ENCODE measurements at regions not wholly inside any gene's neighbourhood (a gene's known extent, or its start where the extent isn't known, plus 50 kb on each side); places are given as distances from the start of the nearest gene placed in this dataset.
"Not testable (repeated sequence)": the region's sequence is repeated elsewhere in the genome, so short reads cannot be mapped to it uniquely, and the experiment has no call there.

- DNase-seq (ENCODE audit: extremely low read depth, insufficient read length): no peak
- Histone ChIP-seq H3K27me3 (replicated peaks; ENCODE audit: control insufficient read depth, insufficient read depth, low read length) (no peaks in the 10 kb centered on the region; the same call in 1 of the 2 replicates), H3K36me3 (ENCODE audit: control insufficient read depth, insufficient read depth, low read length) (no peaks in the 10 kb centered on the region), H3K4me3 (replicated peaks; ENCODE audit: low read depth, low read length) (no peak overlapping the region)
- TF ChIP-seq CTCF (IDR thresholded peaks at IDR 0.05; ENCODE audit: insufficient read depth, low read length, poor library complexity, severe bottlenecking): no peak
Observed at GRCh38 chr5:174560861-174561260, 163.5 kb upstream of the MSX2 start.

GRCh38 chr5:174563040-174563439, 161.3 kb upstream of the MSX2 start:
- H3K27me3 ChIP-seq (replicated peaks; ENCODE audit: control insufficient read depth, insufficient read depth, low read length); H3K4me3 ChIP-seq (replicated peaks; ENCODE audit: low read depth, low read length); H3K36me3 ChIP-seq (ENCODE audit: control insufficient read depth, insufficient read depth, low read length); DNase-seq (ENCODE audit: extremely low read depth, insufficient read length): not testable (repeated sequence)

GRCh38 chr5:174563899-174564298, 160.5 kb upstream of the MSX2 start:
- no peak for TF ChIP-seq CTCF (IDR thresholded peaks at IDR 0.05; ENCODE audit: insufficient read depth, low read length, poor library complexity, severe bottlenecking)
- H3K27me3 ChIP-seq (replicated peaks; ENCODE audit: control insufficient read depth, insufficient read depth, low read length): no peaks in the 10 kb centered on the region; the same call in 1 of the 2 replicates
- no peak for DNase-seq (ENCODE audit: extremely low read depth, insufficient read length)

GRCh38 chr5:174567506-174568141, 156.8 kb upstream of the MSX2 start:
- TF ChIP-seq CTCF (IDR thresholded peaks at IDR 0.05; ENCODE audit: insufficient read depth, low read length, poor library complexity, severe bottlenecking): no peak
- no peak for DNase-seq (ENCODE audit: extremely low read depth, insufficient read length)
- H3K4me3 ChIP-seq (replicated peaks; ENCODE audit: low read depth, low read length): no peak overlapping the region
- H3K36me3 ChIP-seq (ENCODE audit: control insufficient read depth, insufficient read depth, low read length): no peaks in the 10 kb centered on the region
- no peaks in the 10 kb centered on the region; the same call in 1 of the 2 replicates for H3K27me3 ChIP-seq (replicated peaks; ENCODE audit: control insufficient read depth, insufficient read depth, low read length)

More at GRCh38 chr5:174563899-174564298, 160.5 kb upstream of the MSX2 start:
- Histone ChIP-seq H3K36me3 (ENCODE audit: control insufficient read depth, insufficient read depth, low read length) (no peaks in the 10 kb centered on the region), H3K4me3 (replicated peaks; ENCODE audit: low read depth, low read length) (no peak overlapping the region)

GRCh38 chr5:174570662-174571061, 153.7 kb upstream of the MSX2 start:
- DNase-seq (ENCODE audit: extremely low read depth, insufficient read length): no peak
- TF ChIP-seq CTCF (IDR thresholded peaks at IDR 0.05; ENCODE audit: insufficient read depth, low read length, poor library complexity, severe bottlenecking): no peak
- Histone ChIP-seq H3K27me3 (replicated peaks; ENCODE audit: control insufficient read depth, insufficient read depth, low read length) (no peaks in the 10 kb centered on the region; the same call in 1 of the 2 replicates), H3K36me3 (ENCODE audit: control insufficient read depth, insufficient read depth, low read length) (no peaks in the 10 kb centered on the region), H3K4me3 (replicated peaks; ENCODE audit: low read depth, low read length) (no peak overlapping the region)

- no peaks in the 10 kb centered on the region for H3K36me3 ChIP-seq (ENCODE audit: control insufficient read depth, insufficient read depth, low read length)
- no peak for TF ChIP-seq CTCF (IDR thresholded peaks at IDR 0.05; ENCODE audit: insufficient read depth, low read length, poor library complexity, severe bottlenecking)
- DNase-seq (ENCODE audit: extremely low read depth, insufficient read length): no peak
- no peak overlapping the region for H3K4me3 ChIP-seq (replicated peaks; ENCODE audit: low read depth, low read length)
- H3K27me3 ChIP-seq (replicated peaks; ENCODE audit: control insufficient read depth, insufficient read depth, low read length): no peaks in the 10 kb centered on the region; the same call in 1 of the 2 replicates
Observed at GRCh38 chr5:174571662-174572397, 152.6 kb upstream of the MSX2 start.

Data from GM06990 (cell line).